NCI-H2029 (cell line): ENCODE measurements at regions not wholly inside any gene's neighbourhood (a gene's known extent, or its start where the extent isn't known, plus 50 kb on each side); places are given as distances from the start of the nearest gene placed in this dataset.

Experiments used
- DNase-seq: peaks from one replicate; lab custom pipeline; 2025; lab: John Stamatoyannopoulos, UW

- no peak for DNase-seq
Observed at GRCh38 chr5:159820692-159821091, 95.6 kb upstream of the ADRA1B start.

- no peak for DNase-seq
Observed at GRCh38 chr5:159821461-159821940, 94.8 kb upstream of the ADRA1B start.

- no peak for DNase-seq
Observed at GRCh38 chr5:159824188-159825161, 91.8 kb upstream of the ADRA1B start.

- peak; percentile 61 for DNase-seq
Observed at GRCh38 chr5:159825551-159826051, 90.7 kb upstream of the ADRA1B start.

GRCh38 chr5:159826351-159827214 lies 89.7 kb upstream of the ADRA1B start:
- DNase-seq = peak; percentile 84

GRCh38 chr5:159827861-159828260 lies 88.4 kb upstream of the ADRA1B start:
- no peak for DNase-seq

GRCh38 chr5:159832073-159832472 lies 84.2 kb upstream of the ADRA1B start:
- no peak for DNase-seq

- DNase-seq = no peak
Observed at GRCh38 chr5:159833088-159833487, 83.2 kb upstream of the ADRA1B start.

GRCh38 chr5:159833846-159834245 lies 82.4 kb upstream of the ADRA1B start:
- DNase-seq = no peak

- DNase-seq = no peak
Observed at GRCh38 chr5:159835548-159835947, 80.7 kb upstream of the ADRA1B start.

- no peak for DNase-seq
Observed at GRCh38 chr5:159836691-159837090, 79.6 kb upstream of the ADRA1B start.

GRCh38 chr5:159837860-159838259 lies 78.4 kb upstream of the ADRA1B start:
- DNase-seq = no peak

- DNase-seq = no peak
Observed at GRCh38 chr5:159838551-159839222, 77.6 kb upstream of the ADRA1B start.

- DNase-seq = no peak
Observed at GRCh38 chr5:159844267-159845121, 71.8 kb upstream of the ADRA1B start.

- no peak for DNase-seq
Observed at GRCh38 chr5:159849437-159850083, 66.7 kb upstream of the ADRA1B start.

- DNase-seq = no peak
Observed at GRCh38 chr5:159850160-159850559, 66.1 kb upstream of the ADRA1B start.

GRCh38 chr5:159851053-159851452 lies 65.2 kb upstream of the ADRA1B start:
- no peak for DNase-seq

GRCh38 chr5:159854916-159855315 lies 61.4 kb upstream of the ADRA1B start:
- DNase-seq = no peak

GRCh38 chr5:159855476-159856191 lies 60.6 kb upstream of the ADRA1B start:
- no peak for DNase-seq

GRCh38 chr5:159858871-159859270 lies 57.4 kb upstream of the ADRA1B start:
- DNase-seq = no peak
